NCI-H1694 (cell line): ENCODE measurements at regions not wholly inside any gene's neighbourhood (a gene's known extent, or its start where the extent isn't known, plus 50 kb on each side); places are given as distances from the start of the nearest gene placed in this dataset.

Experiments
- DNase-seq: peaks from one replicate; lab custom pipeline; 2025; lab: John Stamatoyannopoulos, UW

- no peak for DNase-seq
Measured at GRCh38 chr1:22376546-22376945, 75.1 kb upstream of the ZBTB40 start.

- DNase-seq = no peak
Measured at GRCh38 chr1:22376976-22377375, 74.7 kb upstream of the ZBTB40 start.

- DNase-seq = no peak
Measured at GRCh38 chr1:22379566-22379965, 72.1 kb upstream of the ZBTB40 start.

- no peak for DNase-seq
Measured at GRCh38 chr1:22380024-22380785, 71.4 kb upstream of the ZBTB40 start.

GRCh38 chr1:22383526-22384294, 67.9 kb upstream of the ZBTB40 start:
- no peak for DNase-seq

- DNase-seq = no peak
Measured at GRCh38 chr1:22385537-22385936, 66.1 kb upstream of the ZBTB40 start.

- no peak for DNase-seq
Measured at GRCh38 chr1:22386774-22387173, 64.9 kb upstream of the ZBTB40 start.

GRCh38 chr1:22387919-22388580, 63.6 kb upstream of the ZBTB40 start:
- DNase-seq = no peak

GRCh38 chr1:22388671-22389450, 62.8 kb upstream of the ZBTB40 start:
- no peak for DNase-seq

GRCh38 chr1:22393587-22393986, 58.1 kb upstream of the ZBTB40 start:
- no peak for DNase-seq

- no peak for DNase-seq
Measured at GRCh38 chr1:22398656-22399420, 52.8 kb upstream of the ZBTB40 start.

GRCh38 chr1:22399421-22400091, 52.1 kb upstream of the ZBTB40 start:
- DNase-seq = no peak
